ENCODE measurements at regions not wholly inside any gene's neighbourhood (a gene's known extent, or its start where the extent isn't known, plus 50 kb on each side); places are given as distances from the start of the nearest gene placed in this dataset.

DNA sequence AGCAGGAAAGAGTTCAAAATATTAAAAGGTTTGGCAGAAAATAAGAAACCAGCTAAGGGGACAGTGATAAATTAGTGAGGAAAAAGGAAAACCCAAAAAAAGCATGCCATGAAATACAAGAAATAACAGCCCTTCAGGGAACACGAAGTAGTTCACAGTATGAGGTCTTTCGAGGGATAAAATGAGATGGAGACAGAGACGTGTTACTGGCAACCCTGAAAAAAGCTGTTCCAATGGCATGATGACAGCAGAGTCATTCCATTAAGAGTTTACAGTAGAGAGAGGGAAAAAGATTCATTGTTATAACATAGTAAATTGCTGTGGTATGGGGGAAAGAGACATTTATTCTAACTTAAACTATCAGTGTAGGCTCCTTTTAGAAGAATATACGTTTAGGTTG lies 391.2 kb downstream of the ANKRD7 start:
- peaks cover 48% of the 10 kb centered on the region for H3K27me3 Mint-ChIP-seq (ENCODE audit: insufficient read depth, unreplicated experiment)
- H3K9me3 Mint-ChIP-seq (ENCODE audit: unreplicated experiment): no peaks in the 10 kb centered on the region
- no peaks in the 10 kb centered on the region for H3K36me3 Mint-ChIP-seq (ENCODE audit: insufficient read depth, unreplicated experiment)
- TF ChIP-seq, protein P1, sequence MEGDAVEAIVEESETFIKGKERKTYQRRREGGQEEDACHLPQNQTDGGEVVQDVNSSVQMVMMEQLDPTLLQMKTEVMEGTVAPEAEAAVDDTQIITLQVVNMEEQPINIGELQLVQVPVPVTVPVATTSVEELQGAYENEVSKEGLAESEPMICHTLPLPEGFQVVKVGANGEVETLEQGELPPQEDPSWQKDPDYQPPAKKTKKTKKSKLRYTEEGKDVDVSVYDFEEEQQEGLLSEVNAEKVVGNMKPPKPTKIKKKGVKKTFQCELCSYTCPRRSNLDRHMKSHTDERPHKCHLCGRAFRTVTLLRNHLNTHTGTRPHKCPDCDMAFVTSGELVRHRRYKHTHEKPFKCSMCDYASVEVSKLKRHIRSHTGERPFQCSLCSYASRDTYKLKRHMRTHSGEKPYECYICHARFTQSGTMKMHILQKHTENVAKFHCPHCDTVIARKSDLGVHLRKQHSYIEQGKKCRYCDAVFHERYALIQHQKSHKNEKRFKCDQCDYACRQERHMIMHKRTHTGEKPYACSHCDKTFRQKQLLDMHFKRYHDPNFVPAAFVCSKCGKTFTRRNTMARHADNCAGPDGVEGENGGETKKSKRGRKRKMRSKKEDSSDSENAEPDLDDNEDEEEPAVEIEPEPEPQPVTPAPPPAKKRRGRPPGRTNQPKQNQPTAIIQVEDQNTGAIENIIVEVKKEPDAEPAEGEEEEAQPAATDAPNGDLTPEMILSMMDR (IDR thresholded peaks at IDR 0.05; ENCODE audit: unreplicated experiment): no peak
- ChIA-PET CTCF (no interaction called here), POLR2A (no interaction called here)
- intact Hi-C loops (cut with micrococcal nuclease): no loop called here
- no TSS peak for BruUV-seq (replicated peaks)
- DNase-seq (ENCODE audit: unreplicated experiment): no peak
- no peaks in the 10 kb centered on the region for H3K4me1 Mint-ChIP-seq (ENCODE audit: insufficient read depth, unreplicated experiment)
- no peak overlapping the region for H3K27ac Mint-ChIP-seq (ENCODE audit: low read depth, unreplicated experiment)
- H3K4me3 Mint-ChIP-seq (ENCODE audit: unreplicated experiment): no peak overlapping the region

DNA sequence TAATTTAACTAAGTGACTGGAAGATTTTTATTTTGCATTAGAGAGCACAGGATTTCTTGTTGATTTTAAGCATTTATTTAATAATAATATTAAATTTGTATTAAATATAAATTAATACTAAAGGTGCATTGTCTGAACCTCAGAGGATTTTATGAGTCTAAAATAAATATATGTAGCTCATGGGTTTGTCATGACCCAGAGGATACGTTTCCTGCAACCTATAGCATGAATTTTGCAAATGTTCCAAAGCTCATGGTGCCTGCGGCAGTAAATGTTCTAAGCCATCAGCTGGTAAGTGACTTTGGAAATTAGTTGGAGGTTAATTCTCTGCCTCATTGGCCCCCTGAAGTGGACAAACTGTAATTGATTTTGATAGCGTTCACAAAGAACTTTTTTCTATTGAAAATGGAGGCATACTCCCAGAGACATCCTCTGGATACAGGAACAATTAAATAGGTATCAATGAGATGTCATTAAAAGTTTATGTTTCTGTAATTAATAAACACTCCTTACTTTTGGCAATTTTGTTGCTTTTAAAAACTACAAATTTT lies 397.4 kb downstream of the ANKRD7 start:
- POLR2A ChIA-PET: interaction anchor here (0.7 kb wide), 1 partner anchor 42 kb away, joined by 3 read pairs; no protein-coding TSS in a partner anchor
- no peaks in the 10 kb centered on the region for H3K36me3 Mint-ChIP-seq (ENCODE audit: insufficient read depth, unreplicated experiment)
- H3K9me3 Mint-ChIP-seq (ENCODE audit: unreplicated experiment): no peaks in the 10 kb centered on the region
- CTCF ChIA-PET: no interaction called here
- H3K27me3 Mint-ChIP-seq (ENCODE audit: insufficient read depth, unreplicated experiment): peaks cover 57% of the 10 kb centered on the region
- DNase-seq (ENCODE audit: unreplicated experiment): no peak
- no peaks in the 10 kb centered on the region for H3K4me1 Mint-ChIP-seq (ENCODE audit: insufficient read depth, unreplicated experiment)
- no peak overlapping the region for H3K27ac Mint-ChIP-seq (ENCODE audit: low read depth, unreplicated experiment)
- TF ChIP-seq, protein P1 (IDR thresholded peaks at IDR 0.05; ENCODE audit: unreplicated experiment): no peak
- BruUV-seq (replicated peaks): no TSS peak
- intact Hi-C loops (cut with micrococcal nuclease): no loop called here
- H3K4me3 Mint-ChIP-seq (ENCODE audit: unreplicated experiment): no peak overlapping the region

DNA sequence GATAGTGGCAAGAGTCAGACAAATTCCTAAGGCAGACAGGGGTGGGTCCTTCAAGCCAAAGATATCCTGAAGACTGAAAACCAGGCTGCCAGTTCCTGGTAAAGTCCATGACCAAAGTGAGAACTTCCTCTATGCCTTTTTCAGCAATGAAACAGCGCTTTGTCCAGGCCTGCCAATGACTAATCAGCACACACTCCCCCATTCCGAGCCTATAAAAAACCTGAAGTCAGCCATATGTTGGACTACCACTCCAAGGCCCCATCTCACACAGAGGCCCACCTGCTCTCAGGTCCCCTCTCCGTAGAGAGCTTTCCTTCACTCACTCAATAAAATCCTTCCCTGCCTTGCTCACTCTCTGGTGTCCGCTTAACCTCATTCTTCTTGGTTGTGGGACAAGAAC lies 402.2 kb downstream of the ANKRD7 start:
- Mint-ChIP-seq H3K36me3 (ENCODE audit: insufficient read depth, unreplicated experiment) (no peaks in the 10 kb centered on the region), H3K4me3 (ENCODE audit: unreplicated experiment) (no peak overlapping the region), H3K27me3 (ENCODE audit: insufficient read depth, unreplicated experiment) (peaks cover 82% of the 10 kb centered on the region), H3K9me3 (ENCODE audit: unreplicated experiment) (no peaks in the 10 kb centered on the region), H3K4me1 (ENCODE audit: insufficient read depth, unreplicated experiment) (no peaks in the 10 kb centered on the region), H3K27ac (ENCODE audit: low read depth, unreplicated experiment) (no peak overlapping the region)
- TF ChIP-seq, protein P1 (IDR thresholded peaks at IDR 0.05; ENCODE audit: unreplicated experiment): no peak
- ChIA-PET POLR2A (no interaction called here), CTCF (no interaction called here)
- no TSS peak for BruUV-seq (replicated peaks)
- intact Hi-C loops (cut with micrococcal nuclease): no loop called here
- DNase-seq (ENCODE audit: unreplicated experiment): no peak

DNA sequence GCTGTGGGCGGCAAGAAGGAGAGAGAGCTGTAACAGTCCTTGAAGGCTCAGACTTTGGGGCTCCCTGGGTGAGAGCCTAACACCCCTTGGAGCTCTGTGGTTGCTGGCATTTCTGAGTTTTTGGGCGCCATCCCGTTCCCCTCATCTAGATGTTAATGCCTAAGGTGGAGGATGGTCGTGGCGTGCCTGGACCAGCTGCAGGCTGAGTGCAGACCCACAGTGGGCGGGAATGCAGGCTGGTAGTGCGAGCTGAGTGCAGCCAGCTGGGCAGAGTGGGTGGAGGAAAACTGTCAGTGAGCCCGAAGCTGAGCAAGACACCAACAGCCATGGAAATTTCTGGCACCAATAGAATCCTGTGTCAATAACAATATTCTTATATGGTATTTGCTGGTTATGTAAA lies 403.0 kb downstream of the ANKRD7 start:
- ChIA-PET CTCF (interaction anchor here (1.0 kb wide), 1 partner anchor 114 kb away, joined by 4 read pairs; no protein-coding TSS in a partner anchor), POLR2A (no interaction called here)
- no TSS peak for BruUV-seq (replicated peaks)
- Mint-ChIP-seq H3K4me3 (ENCODE audit: unreplicated experiment) (no peak overlapping the region), H3K4me1 (ENCODE audit: insufficient read depth, unreplicated experiment) (no peaks in the 10 kb centered on the region), H3K36me3 (ENCODE audit: insufficient read depth, unreplicated experiment) (no peaks in the 10 kb centered on the region), H3K9me3 (ENCODE audit: unreplicated experiment) (no peaks in the 10 kb centered on the region), H3K27me3 (ENCODE audit: insufficient read depth, unreplicated experiment) (peaks cover 89% of the 10 kb centered on the region), H3K27ac (ENCODE audit: low read depth, unreplicated experiment) (no peak overlapping the region)
- no peak for DNase-seq (ENCODE audit: unreplicated experiment)
- TF ChIP-seq, protein P1 (IDR thresholded peaks at IDR 0.05; ENCODE audit: unreplicated experiment): no peak
- intact Hi-C loops (cut with micrococcal nuclease): no loop called here

Measured in MCF 10A (cell line).